ENCODE measurements at regions not wholly inside any gene's neighbourhood (a gene's known extent, or its start where the extent isn't known, plus 50 kb on each side); places are given as distances from the start of the nearest gene placed in this dataset.

GRCh38 chr16:72357910-72358309 lies 186.0 kb upstream of the PMFBP1 start:
- WGBS, 2 donors (ENCODE audit: low coverage in 1 of 2): 41 to 48% methylated on average over 6 of the region's 6 CpGs

GRCh38 chr16:72355561-72355960 lies 183.6 kb upstream of the PMFBP1 start:
- TF ChIP-seq POLR2AphosphoS5 (IDR thresholded peaks at IDR 0.05): no peak
- no peak for TF ChIP-seq POLR2A (IDR thresholded peaks at IDR 0.05)
- TF ChIP-seq, protein P1, sequence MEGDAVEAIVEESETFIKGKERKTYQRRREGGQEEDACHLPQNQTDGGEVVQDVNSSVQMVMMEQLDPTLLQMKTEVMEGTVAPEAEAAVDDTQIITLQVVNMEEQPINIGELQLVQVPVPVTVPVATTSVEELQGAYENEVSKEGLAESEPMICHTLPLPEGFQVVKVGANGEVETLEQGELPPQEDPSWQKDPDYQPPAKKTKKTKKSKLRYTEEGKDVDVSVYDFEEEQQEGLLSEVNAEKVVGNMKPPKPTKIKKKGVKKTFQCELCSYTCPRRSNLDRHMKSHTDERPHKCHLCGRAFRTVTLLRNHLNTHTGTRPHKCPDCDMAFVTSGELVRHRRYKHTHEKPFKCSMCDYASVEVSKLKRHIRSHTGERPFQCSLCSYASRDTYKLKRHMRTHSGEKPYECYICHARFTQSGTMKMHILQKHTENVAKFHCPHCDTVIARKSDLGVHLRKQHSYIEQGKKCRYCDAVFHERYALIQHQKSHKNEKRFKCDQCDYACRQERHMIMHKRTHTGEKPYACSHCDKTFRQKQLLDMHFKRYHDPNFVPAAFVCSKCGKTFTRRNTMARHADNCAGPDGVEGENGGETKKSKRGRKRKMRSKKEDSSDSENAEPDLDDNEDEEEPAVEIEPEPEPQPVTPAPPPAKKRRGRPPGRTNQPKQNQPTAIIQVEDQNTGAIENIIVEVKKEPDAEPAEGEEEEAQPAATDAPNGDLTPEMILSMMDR (IDR thresholded peaks at IDR 0.05): no peak
- no peak for TF ChIP-seq EP300 (IDR thresholded peaks at IDR 0.05)
- no peaks in the 10 kb centered on the region for H3K9me3 ChIP-seq
- no peak overlapping the region for H3K27ac ChIP-seq
- H3K4me1 ChIP-seq: no peaks in the 10 kb centered on the region
- ATAC-seq: no peak
- H3K4me3 ChIP-seq: no peak overlapping the region
- WGBS, 2 donors (ENCODE audit: low coverage in 1 of 2): 83 to 94% methylated on average over 2 of the region's 2 CpGs
- H3K36me3 ChIP-seq: no peaks in the 10 kb centered on the region
- H3K27me3 ChIP-seq: no peaks in the 10 kb centered on the region

More at GRCh38 chr16:72357910-72358309, 186.0 kb upstream of the PMFBP1 start:
- ATAC-seq: no peak
- no peak overlapping the region for H3K4me3 ChIP-seq
- no peaks in the 10 kb centered on the region for H3K9me3 ChIP-seq
- no peaks in the 10 kb centered on the region for H3K36me3 ChIP-seq
- no peaks in the 10 kb centered on the region for H3K4me1 ChIP-seq
- no peaks in the 10 kb centered on the region for H3K27me3 ChIP-seq
- TF ChIP-seq, protein P1 (IDR thresholded peaks at IDR 0.05): no peak
- TF ChIP-seq POLR2A (IDR thresholded peaks at IDR 0.05): no peak
- TF ChIP-seq POLR2AphosphoS5 (IDR thresholded peaks at IDR 0.05): no peak
- no peak for TF ChIP-seq EP300 (IDR thresholded peaks at IDR 0.05)
- H3K27ac ChIP-seq: no peak overlapping the region

GRCh38 chr16:72349719-72350118 lies 177.8 kb upstream of the PMFBP1 start:
- 75 to 94% methylated on average over 3 of the region's 3 CpGs for WGBS, 2 donors (ENCODE audit: low coverage in 1 of 2)

DNA sequence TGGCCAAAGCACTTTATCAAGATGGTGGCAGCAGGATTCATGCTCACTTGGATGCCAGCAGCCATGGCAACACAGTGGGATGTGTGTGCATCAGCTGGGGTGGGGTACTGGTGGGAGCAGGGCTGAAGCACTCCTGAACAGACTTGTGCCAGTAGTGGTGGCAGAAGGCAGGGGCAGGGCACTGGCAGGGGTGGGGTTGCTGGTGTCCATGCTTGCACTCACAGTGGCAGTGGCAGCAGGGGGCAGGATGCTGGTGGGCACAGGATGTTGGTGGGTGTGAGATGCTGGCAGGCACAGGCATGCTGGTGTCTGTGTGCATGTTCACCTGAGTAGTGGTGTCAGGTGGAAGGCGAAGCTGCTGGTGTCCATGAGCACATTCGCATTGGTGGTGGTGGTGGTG lies 161.0 kb upstream of the PMFBP1 start:
- H3K36me3 ChIP-seq: no peaks in the 10 kb centered on the region
- H3K27me3 ChIP-seq: no peaks in the 10 kb centered on the region
- H3K4me1 ChIP-seq: no peaks in the 10 kb centered on the region
- no peak overlapping the region for H3K27ac ChIP-seq
- 100% methylated on average over 1 to 2 of the region's 2 CpGs for WGBS, 2 donors (ENCODE audit: low coverage in 1 of 2)
- no peak for ATAC-seq
- no peak overlapping the region for H3K4me3 ChIP-seq
- TF ChIP-seq POLR2AphosphoS5 (IDR thresholded peaks at IDR 0.05) (no peak), POLR2A (IDR thresholded peaks at IDR 0.05) (no peak), EP300 (IDR thresholded peaks at IDR 0.05) (no peak)
- TF ChIP-seq, protein P1 (IDR thresholded peaks at IDR 0.05): no peak
- H3K9me3 ChIP-seq: peaks cover 0 to 40% (median 0%) of the 10 kb centered on the region in 3 donors

More at GRCh38 chr16:72349719-72350118, 177.8 kb upstream of the PMFBP1 start:
- Histone ChIP-seq H3K27me3 (no peaks in the 10 kb centered on the region), H3K27ac (no peak overlapping the region), H3K4me3 (no peak overlapping the region), H3K9me3 (peaks cover 0 to 4% (median 0%) of the 10 kb centered on the region in 3 donors), H3K4me1 (no peaks in the 10 kb centered on the region), H3K36me3 (no peaks in the 10 kb centered on the region)
- TF ChIP-seq POLR2AphosphoS5 (IDR thresholded peaks at IDR 0.05): no peak
- TF ChIP-seq POLR2A (IDR thresholded peaks at IDR 0.05): no peak
- TF ChIP-seq, protein P1 (IDR thresholded peaks at IDR 0.05): no peak
- TF ChIP-seq EP300 (IDR thresholded peaks at IDR 0.05): no peak
- ATAC-seq: no peak

DNA sequence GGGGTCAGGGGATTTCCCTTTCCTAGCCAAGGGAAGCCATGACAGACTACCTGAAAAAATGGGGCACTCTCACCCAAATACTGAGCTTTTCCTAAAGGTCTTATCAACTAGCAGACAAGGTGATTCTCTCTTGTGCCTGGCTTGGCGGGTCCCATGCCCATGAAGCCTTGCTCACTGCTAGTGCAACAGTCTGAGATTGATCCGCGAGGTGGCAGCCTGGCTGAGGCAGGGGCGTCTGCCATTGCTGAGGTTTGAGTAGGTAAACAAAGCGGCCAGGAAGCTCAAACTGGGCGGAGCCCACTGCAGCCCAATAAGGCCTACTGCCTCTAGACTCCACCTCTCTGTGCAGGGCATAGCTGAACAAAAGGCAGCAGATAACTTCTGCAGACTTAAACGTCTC lies 152.6 kb upstream of the PMFBP1 start:
- Histone ChIP-seq H3K27ac (no peak overlapping the region), H3K4me1 (no peaks in the 10 kb centered on the region), H3K36me3 (no peaks in the 10 kb centered on the region), H3K27me3 (no peaks in the 10 kb centered on the region), H3K9me3 (peaks cover 0 to 25% (median 0%) of the 10 kb centered on the region in 3 donors), H3K4me3 (no peak overlapping the region)
- no peak for ATAC-seq
- 84% methylated on average over 6 of the region's 7 CpGs; no CpG with 5 or more reads in 1 of the 2 donors for WGBS, 2 donors (ENCODE audit: low coverage in 1 of 2)
- TF ChIP-seq POLR2AphosphoS5 (IDR thresholded peaks at IDR 0.05) (no peak), POLR2A (IDR thresholded peaks at IDR 0.05) (no peak), EP300 (IDR thresholded peaks at IDR 0.05) (no peak)
- TF ChIP-seq, protein P1 (IDR thresholded peaks at IDR 0.05): no peak
